ENCODE measurements at regions not wholly inside any gene's neighbourhood (a gene's known extent, or its start where the extent isn't known, plus 50 kb on each side); places are given as distances from the start of the nearest gene placed in this dataset.

- CTCF ChIA-PET: no interaction called here
- no peaks in the 10 kb centered on the region for H3K9me3 Mint-ChIP-seq (ENCODE audit: unreplicated experiment)
- POLR2A ChIA-PET: no interaction called here
These were observed 123.3 kb upstream of the ST6GAL2 start for GRCh38 chr2:107009275-107009674.

GRCh38 chr2:107012714-107013306 lies 126.8 kb upstream of the ST6GAL2 start:
- H3K27ac Mint-ChIP-seq (ENCODE audit: low read depth, unreplicated experiment): no peak overlapping the region
- TF ChIP-seq CTCF (IDR thresholded peaks at IDR 0.05; ENCODE audit: unreplicated experiment): no peak
- BruUV-seq (replicated peaks): no TSS peak
- POLR2A ChIA-PET: no interaction called here
- CTCF ChIA-PET: no interaction called here
- no peaks in the 10 kb centered on the region for H3K4me1 Mint-ChIP-seq (ENCODE audit: insufficient read depth, unreplicated experiment)
- intact Hi-C loops (cut with micrococcal nuclease): no loop called here
- H3K9me3 Mint-ChIP-seq (ENCODE audit: unreplicated experiment): no peaks in the 10 kb centered on the region
- no peak overlapping the region for H3K4me3 Mint-ChIP-seq (ENCODE audit: unreplicated experiment)
- H3K36me3 Mint-ChIP-seq (ENCODE audit: insufficient read depth, unreplicated experiment): no peaks in the 10 kb centered on the region
- DNase-seq (ENCODE audit: unreplicated experiment): no peak
- H3K27me3 Mint-ChIP-seq (ENCODE audit: insufficient read depth, unreplicated experiment): no peaks in the 10 kb centered on the region

More at GRCh38 chr2:107009275-107009674, 123.3 kb upstream of the ST6GAL2 start:
- H3K27ac Mint-ChIP-seq (ENCODE audit: low read depth, unreplicated experiment): no peak overlapping the region
- intact Hi-C loops (cut with micrococcal nuclease): no loop called here
- no peak for DNase-seq (ENCODE audit: unreplicated experiment)
- no peak for TF ChIP-seq CTCF (IDR thresholded peaks at IDR 0.05; ENCODE audit: unreplicated experiment)
- H3K4me3 Mint-ChIP-seq (ENCODE audit: unreplicated experiment): no peak overlapping the region
- no peaks in the 10 kb centered on the region for H3K36me3 Mint-ChIP-seq (ENCODE audit: insufficient read depth, unreplicated experiment)
- no TSS peak for BruUV-seq (replicated peaks)
- H3K27me3 Mint-ChIP-seq (ENCODE audit: insufficient read depth, unreplicated experiment): no peaks in the 10 kb centered on the region
- no peaks in the 10 kb centered on the region for H3K4me1 Mint-ChIP-seq (ENCODE audit: insufficient read depth, unreplicated experiment)

- H3K4me1 Mint-ChIP-seq (ENCODE audit: insufficient read depth, unreplicated experiment): no peaks in the 10 kb centered on the region
- H3K27me3 Mint-ChIP-seq (ENCODE audit: insufficient read depth, unreplicated experiment): no peaks in the 10 kb centered on the region
- ChIA-PET CTCF (no interaction called here), POLR2A (no interaction called here)
- no peak overlapping the region for H3K4me3 Mint-ChIP-seq (ENCODE audit: unreplicated experiment)
- no peak overlapping the region for H3K27ac Mint-ChIP-seq (ENCODE audit: low read depth, unreplicated experiment)
- BruUV-seq (replicated peaks): no TSS peak
- H3K36me3 Mint-ChIP-seq (ENCODE audit: insufficient read depth, unreplicated experiment): no peaks in the 10 kb centered on the region
- H3K9me3 Mint-ChIP-seq (ENCODE audit: unreplicated experiment): no peaks in the 10 kb centered on the region
- TF ChIP-seq CTCF (IDR thresholded peaks at IDR 0.05; ENCODE audit: unreplicated experiment): no peak
- intact Hi-C loops (cut with micrococcal nuclease): no loop called here
- no peak for DNase-seq (ENCODE audit: unreplicated experiment)
These were observed 127.9 kb upstream of the ST6GAL2 start for GRCh38 chr2:107013884-107014283.

GRCh38 chr2:107018366-107018765 lies 132.4 kb upstream of the ST6GAL2 start:
- POLR2A ChIA-PET: no interaction called here
- H3K36me3 Mint-ChIP-seq (ENCODE audit: insufficient read depth, unreplicated experiment): no peaks in the 10 kb centered on the region
- H3K27me3 Mint-ChIP-seq (ENCODE audit: insufficient read depth, unreplicated experiment): no peaks in the 10 kb centered on the region
- no peak overlapping the region for H3K27ac Mint-ChIP-seq (ENCODE audit: low read depth, unreplicated experiment)
- no peak for DNase-seq (ENCODE audit: unreplicated experiment)
- H3K4me1 Mint-ChIP-seq (ENCODE audit: insufficient read depth, unreplicated experiment): no peaks in the 10 kb centered on the region
- no peaks in the 10 kb centered on the region for H3K9me3 Mint-ChIP-seq (ENCODE audit: unreplicated experiment)
- intact Hi-C loops (cut with micrococcal nuclease): no loop called here
- BruUV-seq (replicated peaks): no TSS peak
- CTCF ChIA-PET: no interaction called here
- no peak for TF ChIP-seq CTCF (IDR thresholded peaks at IDR 0.05; ENCODE audit: unreplicated experiment)
- no peak overlapping the region for H3K4me3 Mint-ChIP-seq (ENCODE audit: unreplicated experiment)

All from MCF 10A (cell line).